ENCODE measurements at regions not wholly inside any gene's neighbourhood (a gene's known extent, or its start where the extent isn't known, plus 50 kb on each side); places are given as distances from the start of the nearest gene placed in this dataset.

GRCh38 chr11:130749216-130749615 lies 167.1 kb downstream of the SNX19 start:
- DNase-seq, result no peak

GRCh38 chr11:130760515-130761125 lies 155.7 kb downstream of the SNX19 start:
- no peak for DNase-seq

GRCh38 chr11:130761560-130762220 lies 154.6 kb downstream of the SNX19 start:
- no peak for DNase-seq

- DNase-seq, result no peak
These were observed 153.6 kb downstream of the SNX19 start for GRCh38 chr11:130762638-130763037.

- no peak for DNase-seq
These were observed 152.9 kb downstream of the SNX19 start for GRCh38 chr11:130763087-130763980.

GRCh38 chr11:130765406-130765805 lies 150.9 kb downstream of the SNX19 start:
- DNase-seq, result no peak

GRCh38 chr11:130765951-130766649 lies 150.2 kb downstream of the SNX19 start:
- no peak for DNase-seq

GRCh38 chr11:130766650-130767565 lies 149.4 kb downstream of the SNX19 start:
- DNase-seq, result peak; percentile 14

- DNase-seq, result no peak
These were observed 146.3 kb downstream of the SNX19 start for GRCh38 chr11:130769782-130770535.

- no peak for DNase-seq
These were observed 144.6 kb downstream of the SNX19 start for GRCh38 chr11:130771708-130772107.

- no peak for DNase-seq
These were observed 143.7 kb downstream of the SNX19 start for GRCh38 chr11:130772266-130773227.

GRCh38 chr11:130773244-130773820 lies 142.9 kb downstream of the SNX19 start:
- DNase-seq, result no peak

- DNase-seq, result no peak
These were observed 141.6 kb downstream of the SNX19 start for GRCh38 chr11:130774703-130775102.

GRCh38 chr11:130775306-130776060 lies 140.8 kb downstream of the SNX19 start:
- no peak for DNase-seq

GRCh38 chr11:130776061-130776419 lies 140.2 kb downstream of the SNX19 start:
- no peak for DNase-seq

GRCh38 chr11:130778026-130778425 lies 138.3 kb downstream of the SNX19 start:
- no peak for DNase-seq

GRCh38 chr11:130778705-130779104 lies 137.6 kb downstream of the SNX19 start:
- no peak for DNase-seq

GRCh38 chr11:130779267-130779666 lies 137.0 kb downstream of the SNX19 start:
- no peak for DNase-seq

GRCh38 chr11:130779943-130780342 lies 136.3 kb downstream of the SNX19 start:
- DNase-seq, result no peak
